ENCODE measurements at regions not wholly inside any gene's neighbourhood (a gene's known extent, or its start where the extent isn't known, plus 50 kb on each side); places are given as distances from the start of the nearest gene placed in this dataset.

GRCh38 chr6:164561656-164562055 lies 747.7 kb downstream of the C6orf118 start:
- Mint-ChIP-seq H3K36me3 (ENCODE audit: insufficient read depth in 1 of 3, low read depth in 3 of 3) (peaks cover 14 to 47% (median 27%) of the 10 kb centered on the region in 3 experiments), H3K4me1 (0 out of 4 replicates have a peak, but pooled peaks cover 0 to 3% of the 10 kb centered on the region in 2 experiments), H3K27ac (no peak overlapping the region), H3K27me3 (ENCODE audit: low read depth) (no peaks in the 10 kb centered on the region), H3K9me3 (peaks cover 37 to 41% of the 10 kb centered on the region in 2 experiments), H3K4me3 (no peak overlapping the region)
- Histone ChIP-seq H2BK120ac (ENCODE audit: low read depth, low read length, poor library complexity, severe bottlenecking) (no peak overlapping the region), H3K4me1 (ENCODE audit: insufficient read depth, low read length) (no peaks in the 10 kb centered on the region), H3K79me1 (ENCODE audit: insufficient read depth, low read depth, low read length, poor library complexity, severe bottlenecking) (no peaks in the 10 kb centered on the region), H3K14ac (ENCODE audit: insufficient read depth, low read length) (no peak overlapping the region), H3K27ac (ENCODE audit: insufficient read length, low read depth, low read length) (no peak overlapping the region), H4K20me1 (ENCODE audit: control insufficient read depth, insufficient read depth, insufficient read length) (no peaks in the 10 kb centered on the region), H3K9ac (ENCODE audit: extremely low read depth, insufficient read length, low read length) (no peak overlapping the region), H2BK15ac (ENCODE audit: low read depth, low read length) (no peak overlapping the region), H3T11ph (ENCODE audit: low read length) (no peak overlapping the region), H2BK5ac (ENCODE audit: insufficient read length, low read length) (no peak overlapping the region), H4K91ac (ENCODE audit: insufficient read length, low read depth, low read length) (no peak overlapping the region), H3K79me2 (ENCODE audit: insufficient read depth, low read length) (no peaks in the 10 kb centered on the region), H3K23ac (ENCODE audit: insufficient read length, low read depth, low read length) (no peak overlapping the region), H3K56ac (ENCODE audit: insufficient read length, low read depth, low read length) (no peak overlapping the region), H4K8ac (replicated peaks; ENCODE audit: insufficient read length, low read depth, low read length) (no peak overlapping the region), H3K9me3 (ENCODE audit: control insufficient read depth, low read depth, low read length) (peaks cover 23% of the 10 kb centered on the region), H2BK20ac (ENCODE audit: low read depth, low read length, poor library complexity, severe bottlenecking) (no peak overlapping the region), H2AFZ (ENCODE audit: low read length) (no peak overlapping the region), H3K23me2 (ENCODE audit: insufficient read length, low read depth, low read length, poor library complexity, severe bottlenecking) (no peaks in the 10 kb centered on the region), H2BK12ac (ENCODE audit: insufficient read length, low read depth, low read length) (no peak overlapping the region), H3K4ac (ENCODE audit: low read depth, low read length) (no peak overlapping the region), H3K18ac (ENCODE audit: insufficient read length, low read depth, low read length) (no peak overlapping the region), H2AK5ac (ENCODE audit: insufficient read length, low read length) (no peak overlapping the region), H3K27me3 (ENCODE audit: insufficient read depth, low read length) (no peaks in the 10 kb centered on the region), H4K5ac (ENCODE audit: insufficient read length, low read depth, low read length) (no peak overlapping the region), H3K4me2 (ENCODE audit: insufficient read depth, insufficient read length, low read length) (no peak overlapping the region)
- no CpG with 5 or more reads among the region's 1 CpG for WGBS (ENCODE audit: extremely low coverage, insufficient read length, low lambda C conversion rate)
- TF ChIP-seq, protein P1, sequence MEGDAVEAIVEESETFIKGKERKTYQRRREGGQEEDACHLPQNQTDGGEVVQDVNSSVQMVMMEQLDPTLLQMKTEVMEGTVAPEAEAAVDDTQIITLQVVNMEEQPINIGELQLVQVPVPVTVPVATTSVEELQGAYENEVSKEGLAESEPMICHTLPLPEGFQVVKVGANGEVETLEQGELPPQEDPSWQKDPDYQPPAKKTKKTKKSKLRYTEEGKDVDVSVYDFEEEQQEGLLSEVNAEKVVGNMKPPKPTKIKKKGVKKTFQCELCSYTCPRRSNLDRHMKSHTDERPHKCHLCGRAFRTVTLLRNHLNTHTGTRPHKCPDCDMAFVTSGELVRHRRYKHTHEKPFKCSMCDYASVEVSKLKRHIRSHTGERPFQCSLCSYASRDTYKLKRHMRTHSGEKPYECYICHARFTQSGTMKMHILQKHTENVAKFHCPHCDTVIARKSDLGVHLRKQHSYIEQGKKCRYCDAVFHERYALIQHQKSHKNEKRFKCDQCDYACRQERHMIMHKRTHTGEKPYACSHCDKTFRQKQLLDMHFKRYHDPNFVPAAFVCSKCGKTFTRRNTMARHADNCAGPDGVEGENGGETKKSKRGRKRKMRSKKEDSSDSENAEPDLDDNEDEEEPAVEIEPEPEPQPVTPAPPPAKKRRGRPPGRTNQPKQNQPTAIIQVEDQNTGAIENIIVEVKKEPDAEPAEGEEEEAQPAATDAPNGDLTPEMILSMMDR (conservative IDR thresholded peaks at IDR 0.05): no peak
- no peak for DNase-seq

All from H9 (cell line).